H9 (cell line): ENCODE measurements at regions not wholly inside any gene's neighbourhood (a gene's known extent, or its start where the extent isn't known, plus 50 kb on each side); places are given as distances from the start of the nearest gene placed in this dataset.

Source experiments
- DNase-seq: peaks from one replicate; pipeline ENCODE4 v3.0.0-alpha.2; 2017
- H2AFZ ChIP-seq: one replicate; pipeline ENCODE4 v1.6.1; 2013; ENCODE audit warnings: mild to moderate bottlenecking, low read length, control low read depth, moderate library complexity
- H2AK5ac ChIP-seq: 2 replicates; pipeline ENCODE4 v1.6.1; 2013; ENCODE audit warnings: low read length, control low read depth, mixed read lengths; ENCODE audit not compliant: insufficient read length
- H2BK120ac ChIP-seq: one replicate; pipeline ENCODE4 v1.6.1; 2013; ENCODE audit warnings: low read depth, mild to moderate bottlenecking, low read length, control low read depth, inconsistent platforms; ENCODE audit not compliant: poor library complexity, severe bottlenecking
- H2BK12ac ChIP-seq: 2 replicates; pipeline ENCODE4 v1.6.1; 2013; ENCODE audit warnings: low read length, control low read depth, mixed read lengths, low read depth; ENCODE audit not compliant: insufficient read length
- H2BK15ac ChIP-seq: 2 replicates; pipeline ENCODE4 v1.6.1; 2013; ENCODE audit warnings: low read depth, low read length, control low read depth
- H2BK20ac ChIP-seq: one replicate; pipeline ENCODE4 v1.6.1; 2013; ENCODE audit warnings: low read depth, mild to moderate bottlenecking, low read length, control low read depth, inconsistent platforms; ENCODE audit not compliant: poor library complexity, severe bottlenecking
- H2BK5ac ChIP-seq: 2 replicates; pipeline ENCODE4 v1.6.1; 2013; ENCODE audit warnings: low read length, control low read depth, mixed read lengths; ENCODE audit not compliant: insufficient read length
- H3K14ac ChIP-seq: 2 replicates; pipeline ENCODE4 v1.6.1; 2013; ENCODE audit warnings: low read length, control low read depth; ENCODE audit not compliant: insufficient read depth
- H3K18ac ChIP-seq: 2 replicates; pipeline ENCODE4 v1.6.1; 2013; ENCODE audit warnings: low read depth, mild to moderate bottlenecking, mixed read lengths, low read length, control low read depth; ENCODE audit not compliant: insufficient read length
- H3K23ac ChIP-seq: 2 replicates; pipeline ENCODE4 v1.6.1; 2013; ENCODE audit warnings: low read length, control low read depth, mixed read lengths, low read depth; ENCODE audit not compliant: insufficient read length
- H3K23me2 ChIP-seq: 2 replicates; pipeline ENCODE4 v1.6.1; 2013; ENCODE audit warnings: low read depth, mild to moderate bottlenecking, mixed read lengths, low read length, control low read depth; ENCODE audit not compliant: insufficient read length, poor library complexity, severe bottlenecking
- H3K27ac ChIP-seq: 2 replicates; pipeline ENCODE4 v1.5.1; 2013; ENCODE audit warnings: low read length, control low read depth, mixed read lengths, low read depth; ENCODE audit not compliant: insufficient read length
- H3K27me3 ChIP-seq: 2 replicates; pipeline ENCODE4 v1.6.1; 2013; ENCODE audit warnings: low read length, control low read depth, inconsistent platforms; ENCODE audit not compliant: insufficient read depth
- H3K4ac ChIP-seq: 2 replicates; pipeline ENCODE4 v1.6.1; 2013; ENCODE audit warnings: low read depth, mild to moderate bottlenecking, control low read depth, inconsistent platforms, low read length, moderate library complexity
- H3K4me1 ChIP-seq: 2 replicates; pipeline ENCODE4 v1.6.1; 2013; ENCODE audit warnings: low read length, control low read depth, inconsistent platforms; ENCODE audit not compliant: insufficient read depth
- H3K4me2 ChIP-seq: 2 replicates; pipeline ENCODE4 v1.6.1; 2013; ENCODE audit warnings: low read length, control low read depth, mixed read lengths; ENCODE audit not compliant: insufficient read length, insufficient read depth
- H3K56ac ChIP-seq: 2 replicates; pipeline ENCODE4 v1.6.1; 2013; ENCODE audit warnings: low read depth, mild to moderate bottlenecking, mixed read lengths, low read length, control low read depth; ENCODE audit not compliant: insufficient read length
- H3K79me1 ChIP-seq: 2 replicates; pipeline ENCODE4 v1.6.1; 2013; ENCODE audit warnings: low read depth, mild to moderate bottlenecking, moderate library complexity, low read length, control low read depth, inconsistent platforms; ENCODE audit not compliant: insufficient read depth, poor library complexity, severe bottlenecking
- H3K79me2 ChIP-seq: 2 replicates; pipeline ENCODE4 v1.6.1; 2013; ENCODE audit warnings: low read length, control low read depth, inconsistent platforms; ENCODE audit not compliant: insufficient read depth
- H3K9ac ChIP-seq: 2 replicates; pipeline ENCODE4 v1.6.1; 2013; ENCODE audit warnings: low read length, control low read depth, mixed read lengths; ENCODE audit not compliant: insufficient read length; ENCODE audit errors: extremely low read depth
- H3K9me3 ChIP-seq: one replicate; pipeline ENCODE4 v1.6.1; 2013; ENCODE audit warnings: low read depth, low read length, inconsistent platforms; ENCODE audit not compliant: control insufficient read depth
- H3T11ph ChIP-seq: one replicate; pipeline ENCODE4 v1.6.1; 2013; ENCODE audit warnings: mild to moderate bottlenecking, low read length, control low read depth, inconsistent platforms
- H4K20me1 ChIP-seq: one replicate; pipeline ENCODE4 v1.6.1; 2013; ENCODE audit not compliant: control insufficient read depth, insufficient read length, insufficient read depth
- H4K5ac ChIP-seq: 2 replicates; pipeline ENCODE4 v1.6.1; 2013; ENCODE audit warnings: low read depth, mild to moderate bottlenecking, mixed read lengths, low read length, control low read depth; ENCODE audit not compliant: insufficient read length
- H4K8ac ChIP-seq: replicated peaks from 2 replicates; pipeline ENCODE4 v1.6.1; 2013; ENCODE audit warnings: low read length, control low read depth, mixed read lengths, low read depth; ENCODE audit not compliant: insufficient read length
- H4K91ac ChIP-seq: 2 replicates; pipeline ENCODE4 v1.6.1; 2013; ENCODE audit warnings: low read depth, mild to moderate bottlenecking, moderate library complexity, mixed read lengths, low read length, control low read depth; ENCODE audit not compliant: insufficient read length
- H3K27ac Mint-ChIP-seq, 3 experiments: 2 replicates in 2 of 3; 3 replicates in 1 of 3; pipeline ENCODE4 v1.8.0; 2020 to 2021; ENCODE audit warnings: mixed read lengths in 3 of 3, mild to moderate bottlenecking in 1 of 3, moderate library complexity in 1 of 3
- H3K27me3 Mint-ChIP-seq: 2 replicates; pipeline ENCODE4 v1.8.0; 2021; ENCODE audit warnings: low read depth, mild to moderate bottlenecking, moderate library complexity, mixed read lengths
- H3K36me3 Mint-ChIP-seq, 3 experiments: 2 replicates in 2 of 3; 3 replicates in 1 of 3; pipeline ENCODE4 v1.8.0; 2020 to 2021; ENCODE audit warnings: low read depth in 3 of 3, mixed read lengths in 3 of 3; ENCODE audit not compliant: insufficient read depth in 1 of 3
- H3K4me1 Mint-ChIP-seq, 2 experiments: 2 replicates each; pipeline ENCODE4 v1.8.0; 2020; ENCODE audit warnings: mixed read lengths in 2 of 2
- H3K4me3 Mint-ChIP-seq, 2 experiments: 2 replicates in 1 of 2; 3 replicates in 1 of 2; pipeline ENCODE4 v1.8.0; 2020 to 2021; ENCODE audit warnings: mild to moderate bottlenecking in 2 of 2, mixed read lengths in 2 of 2, moderate library complexity in 1 of 2
- H3K9me3 Mint-ChIP-seq, 2 experiments: 2 replicates in 1 of 2; 3 replicates in 1 of 2; pipeline ENCODE4 v1.8.0; 2020; ENCODE audit warnings: mild to moderate bottlenecking in 2 of 2, mixed read lengths in 2 of 2, moderate library complexity in 1 of 2
- WGBS: extraction: QIAGEN DNeasy Blood & Tissue Kit; methylation state at CpG from one replicate; pipeline ENCODE4 v1.1.7; 2013; ENCODE audit warnings: missing lambda C conversion rate, low lambda C conversion rate, mixed read lengths; ENCODE audit not compliant: insufficient read length; ENCODE audit errors: extremely low coverage; 5-methylcytosine and 5-hydroxymethylcytosine counted together
- TF ChIP-seq, protein P1 (sequence below): fragments of 200-600 bp; sonication (generic); conservative IDR thresholded peaks from 3 replicates; pipeline ENCODE4 v1.8.0; 2021; ENCODE audit warnings: antibody characterized with exemption, mild to moderate bottlenecking

- Histone ChIP-seq H3K27ac (no peak overlapping the region), H3K4ac (no peak overlapping the region), H2AFZ (no peak overlapping the region), H2BK15ac (no peak overlapping the region), H3K4me2 (no peak overlapping the region), H3K4me1 (peaks cover 7% of the 10 kb centered on the region; the same call in 1 of the 2 replicates), H3K9me3 (no peaks in the 10 kb centered on the region), H3K56ac (no peak overlapping the region), H3K27me3 (no peaks in the 10 kb centered on the region), H2BK20ac (no peak overlapping the region), H4K8ac (no peak overlapping the region), H2BK5ac (no peak overlapping the region), H3K79me2 (no peaks in the 10 kb centered on the region), H4K5ac (no peak overlapping the region), H3K14ac (peak overlapping the region; percentile 45; the same call in 1 of the 2 replicates), H3K18ac (no peak overlapping the region), H3K9ac (no peak overlapping the region), H2AK5ac (no peak overlapping the region), H2BK120ac (no peak overlapping the region), H3K23me2 (no peaks in the 10 kb centered on the region), H3K79me1 (no peaks in the 10 kb centered on the region), H4K91ac (no peak overlapping the region), H3K23ac (no peak overlapping the region), H2BK12ac (no peak overlapping the region), H4K20me1 (no peaks in the 10 kb centered on the region), H3T11ph (no peak overlapping the region)
- peaks cover 37% of the 10 kb centered on the region for H3K27me3 Mint-ChIP-seq
- no peak overlapping the region for H3K27ac Mint-ChIP-seq
- peaks cover 38 to 56% of the 10 kb centered on the region in 2 experiments for H3K4me1 Mint-ChIP-seq
- H3K9me3 Mint-ChIP-seq = peaks cover 0 to under 1% of the 10 kb centered on the region in 2 experiments; a peak in 2 of 5 replicates
- DNase-seq = no peak
- H3K36me3 Mint-ChIP-seq = no peaks in the 10 kb centered on the region
- TF ChIP-seq, protein P1, sequence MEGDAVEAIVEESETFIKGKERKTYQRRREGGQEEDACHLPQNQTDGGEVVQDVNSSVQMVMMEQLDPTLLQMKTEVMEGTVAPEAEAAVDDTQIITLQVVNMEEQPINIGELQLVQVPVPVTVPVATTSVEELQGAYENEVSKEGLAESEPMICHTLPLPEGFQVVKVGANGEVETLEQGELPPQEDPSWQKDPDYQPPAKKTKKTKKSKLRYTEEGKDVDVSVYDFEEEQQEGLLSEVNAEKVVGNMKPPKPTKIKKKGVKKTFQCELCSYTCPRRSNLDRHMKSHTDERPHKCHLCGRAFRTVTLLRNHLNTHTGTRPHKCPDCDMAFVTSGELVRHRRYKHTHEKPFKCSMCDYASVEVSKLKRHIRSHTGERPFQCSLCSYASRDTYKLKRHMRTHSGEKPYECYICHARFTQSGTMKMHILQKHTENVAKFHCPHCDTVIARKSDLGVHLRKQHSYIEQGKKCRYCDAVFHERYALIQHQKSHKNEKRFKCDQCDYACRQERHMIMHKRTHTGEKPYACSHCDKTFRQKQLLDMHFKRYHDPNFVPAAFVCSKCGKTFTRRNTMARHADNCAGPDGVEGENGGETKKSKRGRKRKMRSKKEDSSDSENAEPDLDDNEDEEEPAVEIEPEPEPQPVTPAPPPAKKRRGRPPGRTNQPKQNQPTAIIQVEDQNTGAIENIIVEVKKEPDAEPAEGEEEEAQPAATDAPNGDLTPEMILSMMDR = no peak
- no CpG with 5 or more reads among the region's 12 CpGs for WGBS
- H3K4me3 Mint-ChIP-seq = no peak overlapping the region
Measured at GRCh38 chr17:73785496-73785895, 141.3 kb upstream of the SDK2 start.
